GM19240 (cell line): ENCODE measurements at regions not wholly inside any gene's neighbourhood (a gene's known extent, or its start where the extent isn't known, plus 50 kb on each side); places are given as distances from the start of the nearest gene placed in this dataset.
A peak's percentile ranks its signal among the peaks of the same experiment; 100 is the strongest.
"Not testable (repeated sequence)": the region's sequence is repeated elsewhere in the genome, so short reads cannot be mapped to it uniquely, and the experiment has no call there.

Source experiments
- DNase-seq: peaks from one replicate; pipeline ENCODE4 v3.0.0; 2011; ENCODE audit warnings: low spot score; ENCODE audit not compliant: insufficient read length

DNA sequence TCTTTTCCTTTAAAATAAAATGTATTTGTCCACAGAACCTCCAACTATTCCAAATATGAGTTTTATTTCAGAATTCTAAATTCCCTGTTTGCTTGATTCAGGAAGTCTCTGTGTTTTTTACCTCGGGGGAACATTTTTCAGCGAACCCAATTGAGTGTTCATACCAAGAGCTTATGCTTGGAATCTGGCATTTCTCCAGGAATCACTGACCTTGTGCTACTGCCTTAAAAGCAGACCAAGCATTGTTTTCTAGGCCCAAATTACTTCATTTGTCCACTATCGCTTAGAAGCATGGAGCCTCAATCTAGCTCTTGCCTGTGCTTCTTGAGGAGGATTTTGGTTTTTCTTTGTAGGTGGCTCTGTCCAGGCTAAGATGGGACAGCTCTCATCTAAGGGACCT, 59.4 kb downstream of the EBLN1 start:
- DNase-seq = no peak

DNA sequence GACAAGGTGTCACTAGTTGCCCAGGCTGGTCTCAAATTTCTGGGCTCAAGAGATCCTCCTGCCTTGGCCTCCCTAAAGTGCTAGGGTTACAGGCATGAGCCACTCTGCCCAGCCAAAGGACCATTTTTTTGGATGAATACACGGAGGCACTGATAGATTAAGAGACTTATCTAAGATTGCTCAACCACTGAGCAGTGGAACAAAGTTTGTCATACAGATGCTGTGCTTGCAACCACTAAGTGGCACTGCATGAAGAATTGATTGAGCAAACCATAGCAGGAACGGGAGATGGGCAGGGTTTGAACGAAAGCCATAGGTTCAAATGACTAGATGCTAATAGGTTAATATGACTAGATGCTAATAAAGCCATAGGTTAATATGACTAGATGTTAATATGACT, 61.1 kb downstream of the EBLN1 start:
- DNase-seq = no peak

DNA sequence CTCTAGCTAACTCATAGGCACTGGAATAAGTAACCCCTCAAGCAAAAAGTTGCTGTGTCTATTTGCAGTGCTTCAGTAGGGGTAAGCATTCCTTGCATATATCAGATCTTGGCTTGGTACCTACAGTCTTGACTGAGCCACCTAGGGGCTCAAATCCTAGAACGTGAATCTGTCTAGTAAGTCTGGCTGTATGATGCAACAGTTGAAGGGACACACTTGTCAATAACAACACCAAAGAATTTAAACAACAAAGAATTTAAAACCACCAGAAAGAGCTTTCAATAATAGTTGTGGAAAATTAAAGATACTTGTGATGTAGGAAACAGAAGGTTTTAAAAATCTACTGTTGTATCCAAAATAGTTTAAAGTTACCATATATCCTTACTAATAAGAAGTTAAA, 65.4 kb downstream of the EBLN1 start:
- DNase-seq = no peak

DNA sequence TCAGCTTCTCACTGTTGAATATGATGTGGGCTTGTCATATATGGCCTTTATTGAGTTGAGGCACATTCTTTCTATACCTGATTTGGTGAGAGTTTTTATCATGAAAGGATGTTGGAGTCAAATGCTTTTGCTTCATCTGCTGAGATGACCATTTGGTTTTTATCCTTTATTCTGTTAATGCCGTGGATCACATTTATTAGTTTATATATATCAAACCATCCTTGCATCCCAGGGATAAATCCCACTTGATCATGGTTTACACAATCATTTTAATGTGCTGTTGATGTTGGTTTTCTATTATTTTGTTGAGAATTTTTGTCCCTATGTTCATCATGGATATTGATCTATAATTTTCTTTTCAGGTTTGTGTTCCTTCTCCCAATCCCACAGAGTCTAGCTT, 67.0 kb downstream of the EBLN1 start:
- no peak for DNase-seq

DNA sequence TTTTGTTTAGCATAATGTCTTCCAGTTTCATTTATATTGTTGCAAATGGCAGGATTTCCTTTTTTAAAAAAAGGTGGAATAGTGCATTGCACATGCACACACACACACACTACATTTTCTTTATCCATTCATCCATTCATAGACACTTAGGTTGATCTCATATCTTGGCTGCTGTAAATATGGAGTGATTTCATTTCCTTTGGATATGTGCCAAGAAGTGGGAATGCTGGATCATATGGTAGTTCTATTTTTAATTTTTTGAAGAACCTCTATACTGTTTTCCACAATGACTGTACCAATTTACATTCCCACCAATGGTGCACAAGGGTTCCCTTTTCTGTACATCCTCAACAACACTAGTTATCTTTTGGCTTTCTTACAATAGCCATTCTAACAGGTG, 68.9 kb downstream of the EBLN1 start:
- no peak for DNase-seq

DNA sequence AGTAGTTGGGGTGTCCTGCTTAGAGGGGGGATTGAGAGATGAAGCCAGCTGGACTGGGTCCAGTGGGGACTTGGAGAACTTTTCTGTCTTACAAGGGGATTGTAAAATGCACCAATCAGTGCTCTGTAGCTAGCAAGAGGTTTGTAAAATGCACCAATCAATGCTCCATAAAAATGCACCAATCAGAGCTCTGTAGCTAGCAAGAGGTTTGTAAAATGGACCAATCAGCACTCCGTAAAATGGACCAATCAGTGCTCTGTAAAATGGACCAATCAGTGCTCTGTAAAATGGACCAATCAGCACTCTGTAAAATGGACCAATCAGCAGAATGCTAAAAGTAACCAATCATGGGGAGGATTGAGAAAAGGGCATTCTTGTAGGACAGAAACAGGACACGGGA, 71.9 kb downstream of the EBLN1 start:
- not testable (repeated sequence) for DNase-seq

DNA sequence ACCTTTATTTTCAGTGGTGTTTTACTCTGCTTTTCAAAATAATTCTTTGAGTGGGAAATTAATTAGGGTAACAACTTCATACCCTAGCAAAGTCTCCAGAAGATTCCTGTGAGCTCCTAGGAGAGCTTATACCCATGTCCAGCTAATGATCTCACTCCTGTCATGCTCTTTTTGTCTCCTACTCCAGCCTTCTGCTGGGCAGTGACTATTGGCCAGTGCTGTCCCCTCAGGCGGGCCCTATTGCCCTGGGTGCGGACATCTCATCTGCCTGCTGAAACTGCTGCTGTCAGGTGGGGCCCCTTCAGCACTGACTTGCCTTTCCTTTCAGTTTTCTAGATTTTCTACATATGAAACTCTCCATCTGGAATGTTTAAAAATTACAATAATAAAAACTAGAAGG, 80.3 kb downstream of the EBLN1 start:
- DNase-seq = no peak

DNA sequence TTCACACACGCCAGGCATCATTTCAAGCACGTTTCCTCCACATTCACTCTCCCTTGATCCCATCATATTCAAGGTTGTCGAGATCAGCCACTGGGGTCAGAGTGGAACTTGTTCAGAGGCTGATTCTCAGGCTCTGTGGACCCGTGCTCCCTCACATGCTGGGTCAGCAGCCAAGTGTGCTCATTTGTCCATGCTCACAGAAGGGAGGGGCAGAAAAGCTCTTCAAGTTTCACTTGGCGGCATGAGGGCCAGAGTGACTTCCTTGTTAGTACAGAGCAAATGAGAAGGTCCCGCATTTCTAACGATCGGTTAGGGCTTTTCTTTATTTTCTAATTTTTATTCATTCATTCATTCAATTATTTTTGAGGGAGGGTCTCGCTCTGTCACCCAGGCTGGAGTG, 82.2 kb downstream of the EBLN1 start:
- no peak for DNase-seq

DNA sequence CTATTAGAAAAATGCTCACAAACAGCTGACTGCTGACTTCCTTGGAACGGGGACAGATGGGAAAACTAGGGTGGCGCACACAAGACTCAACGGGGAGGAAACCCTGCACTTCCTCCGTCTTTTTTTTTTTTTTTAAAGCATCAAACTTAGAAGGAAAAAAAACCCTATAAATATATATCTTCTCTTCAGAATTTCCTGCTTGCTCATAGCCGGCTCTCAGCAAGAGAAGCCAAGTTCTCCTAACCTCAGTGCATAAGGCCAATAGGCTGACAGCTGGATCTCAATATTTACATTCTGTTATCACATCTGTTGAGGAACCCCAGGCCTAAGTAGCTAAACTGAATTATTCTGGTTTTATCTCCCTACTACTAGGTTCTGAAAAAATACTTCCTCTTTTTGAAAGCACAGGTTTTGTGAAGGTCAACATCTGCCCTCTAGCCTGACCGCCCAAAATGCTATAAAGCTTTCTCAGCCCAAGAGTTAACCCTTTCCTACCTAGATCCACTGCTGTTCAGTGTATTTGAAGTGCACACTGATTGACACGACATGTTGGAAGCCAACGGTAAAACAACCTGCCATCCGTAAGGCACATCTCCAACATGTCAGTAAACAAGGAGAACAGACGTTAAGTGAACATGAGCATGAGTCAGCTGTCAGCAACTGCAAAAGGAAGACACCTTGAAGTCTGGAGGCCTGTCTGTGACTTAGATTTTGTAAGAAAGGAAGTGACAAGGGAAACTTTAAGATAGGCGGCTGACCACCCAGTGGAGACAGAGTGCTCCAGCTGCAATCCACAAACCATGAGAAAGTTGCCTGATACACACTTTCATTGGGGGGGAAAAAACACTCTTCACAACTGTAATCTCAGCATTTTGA, 83.8 kb downstream of the EBLN1 start:
- DNase-seq = peak; percentile 6

DNA sequence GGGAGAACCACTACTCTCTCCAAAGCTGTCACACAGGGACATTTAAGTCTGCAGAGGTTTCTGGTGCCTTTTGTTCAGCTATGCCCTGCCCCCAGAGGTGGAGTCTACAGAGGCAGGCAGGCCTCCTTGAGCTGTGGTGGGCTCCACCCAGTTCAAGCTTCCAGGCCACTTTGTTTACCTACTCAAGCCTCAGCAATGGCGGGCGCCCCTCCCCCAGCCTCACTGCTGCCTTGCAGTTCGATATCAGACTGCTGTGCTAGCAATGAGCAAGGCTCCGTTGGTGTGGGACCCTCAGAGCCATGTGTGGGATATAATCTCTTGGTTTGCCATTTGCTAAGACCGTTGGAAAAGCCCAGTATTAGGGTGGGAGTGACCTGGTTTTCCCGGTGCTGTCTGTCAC, 87.0 kb downstream of the EBLN1 start:
- not testable (repeated sequence) for DNase-seq

DNA sequence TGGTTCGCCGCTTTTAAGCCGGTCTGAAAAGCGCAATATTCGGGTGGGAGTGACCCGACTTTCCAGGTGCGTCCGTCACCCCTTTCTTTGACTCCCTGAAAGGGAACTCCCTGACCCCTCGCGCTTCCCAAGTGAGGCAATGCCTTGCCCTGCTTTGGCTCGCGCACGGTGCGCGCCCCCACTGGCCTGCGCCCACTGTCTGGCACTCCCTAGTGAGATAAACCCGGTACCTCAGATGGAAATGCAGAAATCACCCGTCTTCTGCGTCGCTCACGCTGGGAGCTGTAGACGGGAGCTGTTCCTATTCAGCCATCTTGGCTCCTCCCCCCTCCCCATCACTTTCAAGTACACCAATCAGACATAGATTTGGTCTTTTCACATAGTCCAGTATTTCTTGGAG, 88.2 kb downstream of the EBLN1 start:
- not testable (repeated sequence) for DNase-seq

DNA sequence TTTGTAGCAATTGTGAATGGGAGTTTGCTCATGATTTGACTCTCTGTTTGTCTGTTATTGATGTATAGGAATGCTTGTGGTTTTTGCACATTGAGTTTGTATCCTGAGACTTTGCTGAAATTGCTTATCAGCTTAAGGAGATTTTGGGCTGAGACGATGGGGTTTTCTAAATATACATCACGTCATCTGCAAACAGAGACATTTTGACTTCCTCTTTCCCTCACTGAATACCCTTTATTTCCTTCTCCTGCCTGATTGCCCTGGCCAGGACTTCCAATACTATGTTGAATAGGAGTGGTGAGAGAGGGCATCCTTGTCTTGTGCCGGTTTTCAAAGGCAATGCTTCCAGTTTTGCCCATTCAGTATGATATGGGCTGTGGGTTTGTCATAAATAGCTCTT, 96.6 kb downstream of the EBLN1 start:
- DNase-seq = not testable (repeated sequence)

DNA sequence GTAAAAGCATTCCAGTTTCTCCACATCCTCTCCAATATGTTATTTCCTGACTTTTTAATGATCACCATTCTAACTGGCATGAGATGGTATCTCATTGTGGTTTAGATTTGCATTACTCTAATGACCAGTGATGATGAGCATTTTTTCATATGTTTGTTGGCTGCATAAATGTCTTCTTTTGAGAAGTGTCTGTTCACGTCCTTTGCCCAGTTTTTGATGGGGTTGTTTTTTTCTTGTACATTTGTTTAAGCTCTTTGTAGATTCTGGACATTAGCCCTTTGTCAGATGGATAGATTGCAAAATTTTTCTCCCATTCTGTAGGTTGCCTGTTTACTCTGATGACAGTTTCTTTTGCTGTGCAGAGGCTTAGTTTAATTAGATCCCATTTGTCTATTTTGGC, 97.7 kb downstream of the EBLN1 start:
- DNase-seq = not testable (repeated sequence)

DNA sequence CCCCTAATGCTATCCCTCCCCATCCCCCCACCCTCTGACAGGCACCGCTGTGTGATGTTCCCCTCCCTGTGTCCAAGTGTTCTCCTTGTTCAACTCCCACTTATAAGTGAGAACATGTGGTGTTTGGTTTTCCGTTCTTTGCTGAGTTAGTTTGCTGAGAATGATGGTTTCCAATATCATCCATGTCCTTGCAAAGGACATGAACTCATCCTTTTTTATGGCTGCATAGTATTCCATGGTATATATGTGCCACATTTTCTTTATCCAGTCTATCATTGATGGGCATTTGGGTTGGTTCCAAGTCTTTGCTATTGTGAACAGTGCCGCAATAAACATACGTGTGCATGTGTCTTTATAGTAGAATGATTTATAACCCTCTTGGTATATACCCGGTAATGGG, 98.2 kb downstream of the EBLN1 start:
- DNase-seq = not testable (repeated sequence)

DNA sequence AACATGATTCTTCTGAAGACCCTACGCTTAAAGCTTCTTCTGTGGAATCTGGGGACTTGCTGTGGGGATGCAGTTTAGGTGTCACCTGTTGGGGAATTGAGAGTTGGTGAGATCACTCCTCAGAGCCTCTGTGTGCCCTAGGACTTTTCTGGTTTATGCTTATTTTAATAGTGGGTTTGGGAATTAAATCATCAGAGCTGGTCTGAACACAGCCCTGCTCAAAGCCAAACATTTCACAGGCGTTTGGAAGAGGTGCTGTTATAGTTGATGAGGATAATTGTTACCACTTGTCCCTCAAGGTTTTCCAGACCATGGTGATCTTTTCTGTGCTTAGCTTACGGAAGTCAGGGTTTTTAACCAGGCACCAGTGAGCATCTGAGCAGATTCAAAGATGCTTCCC, 106.1 kb downstream of the EBLN1 start:
- DNase-seq = no peak

DNA sequence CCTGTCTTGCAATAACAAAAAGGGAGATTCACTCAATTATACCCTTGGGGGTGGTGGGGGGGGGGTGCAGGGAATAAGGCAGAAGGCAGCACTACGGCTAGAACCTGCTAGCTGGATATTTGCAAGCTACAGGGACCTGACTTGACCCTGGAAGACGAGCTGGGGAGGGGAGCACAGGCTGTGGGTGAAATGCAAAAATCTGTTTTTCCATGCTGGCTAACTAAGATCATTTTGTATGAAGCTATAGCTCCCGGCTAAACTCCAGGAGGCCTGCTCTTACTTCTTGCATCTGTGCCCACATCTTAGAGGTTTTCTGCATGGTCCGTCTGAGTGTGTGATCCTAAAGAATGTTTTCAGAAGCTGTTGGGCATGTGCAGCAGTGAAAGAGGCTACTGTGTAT, 106.6 kb downstream of the EBLN1 start:
- no peak for DNase-seq

DNA sequence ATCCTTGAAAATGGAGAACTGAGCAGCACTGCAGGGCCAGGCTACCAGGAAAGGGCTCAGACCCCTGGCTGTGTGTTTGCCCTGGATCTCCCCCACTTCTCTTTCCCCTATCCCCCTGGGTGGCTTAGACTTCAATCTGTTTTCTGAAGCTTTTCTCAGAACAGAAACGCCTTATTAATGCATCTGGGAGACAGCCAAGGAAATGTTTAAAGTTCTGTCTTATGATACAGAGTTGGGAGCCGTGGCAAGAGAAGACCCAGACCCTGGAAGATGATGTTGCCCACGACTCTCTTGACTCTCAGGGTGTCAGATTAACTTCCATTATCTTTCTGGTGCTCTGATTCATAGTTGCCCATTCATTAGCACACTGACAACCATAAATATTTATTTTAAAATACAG, 107.1 kb downstream of the EBLN1 start:
- DNase-seq = no peak

DNA sequence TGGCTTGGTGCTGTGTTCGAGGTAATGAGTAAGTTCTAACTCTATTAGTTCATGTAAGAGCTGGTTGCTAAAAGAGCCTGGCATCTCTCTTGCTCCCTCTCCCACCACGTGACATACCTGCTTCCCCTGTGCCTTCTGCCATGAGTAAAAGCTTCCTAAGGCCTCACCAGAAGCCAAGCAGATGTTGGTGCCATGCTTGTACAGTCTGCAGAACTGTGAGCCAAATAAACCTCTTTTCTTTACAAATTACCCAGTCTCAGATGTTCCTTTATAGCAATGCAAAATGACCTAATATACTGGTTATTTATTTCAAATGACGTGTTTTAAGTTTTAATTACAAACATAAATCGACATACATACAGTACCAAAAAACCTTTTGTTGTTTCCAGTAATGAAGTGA, 101.7 kb upstream of the DNAJC1 start:
- DNase-seq = no peak

DNA sequence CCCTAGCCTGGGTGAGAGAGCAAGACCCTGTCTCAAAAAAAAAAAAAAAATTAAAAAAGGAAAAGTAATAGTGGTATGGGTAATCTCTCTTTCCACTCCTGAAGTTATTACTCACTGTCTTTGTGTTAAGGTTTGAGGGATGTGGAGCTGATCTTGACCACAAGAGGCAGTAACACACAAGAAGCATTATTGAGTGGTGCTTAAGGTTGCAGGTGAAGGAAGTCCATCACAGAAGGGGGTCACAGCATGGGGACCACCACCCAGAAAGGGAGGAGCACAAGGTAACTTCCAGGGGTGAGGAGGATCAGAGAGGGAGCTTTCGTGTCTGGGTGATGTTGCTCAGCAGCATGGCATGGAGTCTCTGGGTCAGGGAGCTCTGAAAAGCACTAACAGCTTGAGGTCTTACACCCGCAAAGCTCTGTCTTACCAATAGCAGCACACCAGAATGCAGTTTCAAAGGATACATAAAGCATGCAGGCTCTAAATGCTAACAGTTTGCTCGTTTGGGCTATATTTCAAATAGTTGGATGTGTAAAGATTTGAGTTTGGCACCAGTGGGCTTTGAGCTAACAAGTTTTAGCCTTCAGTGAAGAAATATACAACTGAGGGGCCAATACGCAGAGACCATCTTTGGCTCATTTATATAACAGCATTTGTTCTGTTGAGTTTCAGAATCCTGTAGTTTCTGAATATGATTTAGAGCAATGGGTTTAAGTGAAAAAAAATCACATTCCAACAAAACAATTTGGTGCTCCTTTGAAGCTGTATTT, 100.4 kb upstream of the DNAJC1 start:
- no peak for DNase-seq

DNA sequence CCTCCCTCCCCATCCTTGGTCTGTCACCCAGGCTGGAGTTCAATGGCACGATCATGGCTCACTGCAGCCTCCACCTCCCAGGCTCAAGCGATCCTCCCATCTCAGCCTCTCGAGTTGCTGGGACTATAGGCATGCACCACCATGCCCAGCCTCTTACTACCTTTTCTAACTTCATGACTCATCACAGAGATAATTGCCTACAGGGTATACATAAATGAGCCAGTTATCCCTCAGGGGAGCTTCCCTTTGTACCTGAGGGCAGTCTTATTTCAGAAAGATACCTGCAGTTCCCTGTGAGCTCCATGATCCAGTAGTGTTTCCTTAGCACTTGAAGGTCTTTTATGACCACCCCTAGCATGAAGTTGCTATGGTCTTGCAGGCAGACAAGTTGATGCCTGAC, 94.2 kb upstream of the DNAJC1 start:
- DNase-seq = no peak

DNA sequence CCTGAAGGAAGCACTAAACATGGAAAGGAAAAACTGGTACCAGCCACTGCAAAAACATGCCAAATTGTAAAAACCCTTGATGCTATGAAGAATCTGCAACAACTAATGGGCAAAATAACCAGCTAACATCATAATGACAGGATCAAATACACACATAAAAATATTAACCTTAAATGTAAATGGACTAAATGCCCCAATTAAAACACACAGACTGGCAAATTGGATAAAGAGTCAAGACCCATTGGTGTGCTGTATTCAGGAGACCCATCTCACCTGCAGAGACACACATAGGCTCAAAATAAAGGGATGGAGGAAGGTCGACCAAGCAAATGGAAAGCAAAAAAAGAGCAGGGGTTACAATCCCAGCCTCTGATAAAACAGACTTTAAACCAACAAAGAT, 87.7 kb upstream of the DNAJC1 start:
- not testable (repeated sequence) for DNase-seq

DNA sequence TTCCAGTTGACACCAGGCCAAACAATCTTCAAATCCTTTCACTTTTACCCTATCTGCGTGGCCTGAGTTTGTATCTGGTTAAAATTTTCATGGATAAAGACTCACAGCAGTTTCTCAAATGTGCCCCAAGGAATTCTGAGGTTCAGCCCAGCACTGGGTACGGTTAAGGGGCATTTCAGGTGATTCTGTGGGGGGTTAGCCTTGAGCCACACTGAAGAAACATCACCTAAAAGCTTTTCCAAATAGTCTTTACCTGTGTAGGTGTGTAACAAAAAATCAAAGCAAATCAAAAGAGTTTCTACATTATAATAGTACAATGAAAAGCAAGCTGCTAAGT, 83.8 kb upstream of the DNAJC1 start:
- no peak for DNase-seq
